Astrocyte (in vitro differentiated cells and primary cell): ENCODE measurements at regions not wholly inside any gene's neighbourhood (a gene's known extent, or its start where the extent isn't known, plus 50 kb on each side); places are given as distances from the start of the nearest gene placed in this dataset.

Source experiments
- EZH2 ChIP-seq: IDR thresholded peaks from 2 replicates; pipeline ENCODE4 v1.6.1; 2012; ENCODE audit warnings: mild to moderate bottlenecking, low read length, inconsistent platforms; ENCODE audit not compliant: insufficient read depth
- TF ChIP-seq, protein P1 (sequence below): IDR thresholded peaks from 2 replicates; pipeline ENCODE4 v1.5.1; 2011; ENCODE audit warnings: low read depth, mild to moderate bottlenecking, inconsistent platforms, low read length, moderate library complexity; ENCODE audit not compliant: insufficient read depth

DNA sequence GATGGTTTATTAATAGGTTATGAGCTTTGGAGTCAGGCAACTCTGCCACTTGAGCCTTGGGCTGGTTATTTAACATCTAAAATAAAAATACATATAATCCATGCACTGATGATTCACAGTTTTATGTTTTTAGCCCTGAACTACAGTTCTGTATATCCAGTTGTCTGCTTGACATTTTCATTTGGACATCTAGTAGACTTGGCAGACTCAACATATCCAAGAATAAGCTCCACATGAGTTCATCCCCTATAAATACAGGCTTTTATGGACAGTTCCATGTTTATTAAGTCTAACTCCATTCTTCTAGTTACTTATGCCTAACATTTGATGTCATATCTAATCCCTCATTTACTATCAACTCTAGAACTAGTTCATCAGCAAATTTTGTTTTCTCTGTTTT is 174.2 kb downstream of the KIF2B start:
- TF ChIP-seq, protein P1, sequence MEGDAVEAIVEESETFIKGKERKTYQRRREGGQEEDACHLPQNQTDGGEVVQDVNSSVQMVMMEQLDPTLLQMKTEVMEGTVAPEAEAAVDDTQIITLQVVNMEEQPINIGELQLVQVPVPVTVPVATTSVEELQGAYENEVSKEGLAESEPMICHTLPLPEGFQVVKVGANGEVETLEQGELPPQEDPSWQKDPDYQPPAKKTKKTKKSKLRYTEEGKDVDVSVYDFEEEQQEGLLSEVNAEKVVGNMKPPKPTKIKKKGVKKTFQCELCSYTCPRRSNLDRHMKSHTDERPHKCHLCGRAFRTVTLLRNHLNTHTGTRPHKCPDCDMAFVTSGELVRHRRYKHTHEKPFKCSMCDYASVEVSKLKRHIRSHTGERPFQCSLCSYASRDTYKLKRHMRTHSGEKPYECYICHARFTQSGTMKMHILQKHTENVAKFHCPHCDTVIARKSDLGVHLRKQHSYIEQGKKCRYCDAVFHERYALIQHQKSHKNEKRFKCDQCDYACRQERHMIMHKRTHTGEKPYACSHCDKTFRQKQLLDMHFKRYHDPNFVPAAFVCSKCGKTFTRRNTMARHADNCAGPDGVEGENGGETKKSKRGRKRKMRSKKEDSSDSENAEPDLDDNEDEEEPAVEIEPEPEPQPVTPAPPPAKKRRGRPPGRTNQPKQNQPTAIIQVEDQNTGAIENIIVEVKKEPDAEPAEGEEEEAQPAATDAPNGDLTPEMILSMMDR, result no peak
- TF ChIP-seq EZH2, result no peak
